ENCODE measurements at regions not wholly inside any gene's neighbourhood (a gene's known extent, or its start where the extent isn't known, plus 50 kb on each side); places are given as distances from the start of the nearest gene placed in this dataset.
"Not testable (repeated sequence)": the region's sequence is repeated elsewhere in the genome, so short reads cannot be mapped to it uniquely, and the experiment has no call there.

GRCh38 chr12:9417947-9418668 is 189.6 kb downstream of the KLRB1 start:
- intact Hi-C loops (cut with DNase I); ATAC-seq; DNase-seq (ENCODE audit: missing footprints): not testable (repeated sequence)

- intact Hi-C loops (cut with DNase I); ATAC-seq; DNase-seq (ENCODE audit: missing footprints): not testable (repeated sequence)
Measured at GRCh38 chr12:9417341-9417740, 190.4 kb downstream of the KLRB1 start.

GRCh38 chr12:9416346-9416745 is 191.4 kb downstream of the KLRB1 start:
- DNase-seq (ENCODE audit: missing footprints); ATAC-seq; intact Hi-C loops (cut with DNase I): not testable (repeated sequence)

GRCh38 chr12:9415898-9416297 is 191.8 kb downstream of the KLRB1 start:
- ATAC-seq; DNase-seq (ENCODE audit: missing footprints); intact Hi-C loops (cut with DNase I): not testable (repeated sequence)

GRCh38 chr12:9413862-9414261 is 193.9 kb downstream of the KLRB1 start:
- ATAC-seq; intact Hi-C loops (cut with DNase I): not testable (repeated sequence)

GRCh38 chr12:9412459-9412858 is 195.3 kb downstream of the KLRB1 start:
- DNase-seq (ENCODE audit: missing footprints); ATAC-seq; intact Hi-C loops (cut with DNase I): not testable (repeated sequence)

More at GRCh38 chr12:9413862-9414261, 193.9 kb downstream of the KLRB1 start:
- DNase-seq (ENCODE audit: missing footprints): not testable (repeated sequence)

GRCh38 chr12:9411616-9412268 is 196.0 kb downstream of the KLRB1 start:
- ATAC-seq; DNase-seq (ENCODE audit: missing footprints); intact Hi-C loops (cut with DNase I): not testable (repeated sequence)

GRCh38 chr12:9407425-9407748 is 199.2 kb upstream of the PZP start:
- DNase-seq (ENCODE audit: missing footprints); intact Hi-C loops (cut with DNase I); ATAC-seq: not testable (repeated sequence)

- intact Hi-C loops (cut with DNase I): no loop called here
- ATAC-seq (no peak), DNase-seq (ENCODE audit: missing footprints) (no peak)
Measured at GRCh38 chr12:9406564-9407424, 198.6 kb upstream of the PZP start.

- intact Hi-C loops (cut with DNase I): no loop called here
- no peak for DNase-seq (ENCODE audit: missing footprints)
- ATAC-seq: no peak
Measured at GRCh38 chr12:9405886-9406563, 197.8 kb upstream of the PZP start.

GRCh38 chr12:9404469-9405260 is 196.5 kb upstream of the PZP start:
- DNase-seq (ENCODE audit: missing footprints) (no peak), ATAC-seq (no peak)

GRCh38 chr12:9404031-9404430 is 195.8 kb upstream of the PZP start:
- ATAC-seq (no peak), DNase-seq (ENCODE audit: missing footprints) (no peak)
- intact Hi-C loops (cut with DNase I): no loop called here

More at GRCh38 chr12:9404469-9405260, 196.5 kb upstream of the PZP start:
- intact Hi-C loops (cut with DNase I): no loop called here

GRCh38 chr12:9402432-9403040 is 194.3 kb upstream of the PZP start:
- ATAC-seq; intact Hi-C loops (cut with DNase I); DNase-seq (ENCODE audit: missing footprints): not testable (repeated sequence)

- intact Hi-C loops (cut with DNase I); DNase-seq (ENCODE audit: missing footprints); ATAC-seq: not testable (repeated sequence)
Measured at GRCh38 chr12:9396367-9396766, 188.2 kb upstream of the PZP start.

GRCh38 chr12:9395220-9395619 is 187.0 kb upstream of the PZP start:
- intact Hi-C loops (cut with DNase I); ATAC-seq; DNase-seq (ENCODE audit: missing footprints): not testable (repeated sequence)

GRCh38 chr12:9392842-9393241 is 184.6 kb upstream of the PZP start:
- ATAC-seq: no peak
- intact Hi-C loops (cut with DNase I): no loop called here

GRCh38 chr12:9391815-9392214 is 183.6 kb upstream of the PZP start:
- ATAC-seq (no peak), DNase-seq (ENCODE audit: missing footprints) (no peak)
- intact Hi-C loops (cut with DNase I): no loop called here

More at GRCh38 chr12:9392842-9393241, 184.6 kb upstream of the PZP start:
- no peak for DNase-seq (ENCODE audit: missing footprints)

All from Right ventricle myocardium inferior (tissue), 1 donor.